Nephron (organoid): ENCODE measurements at regions not wholly inside any gene's neighbourhood (a gene's known extent, or its start where the extent isn't known, plus 50 kb on each side); places are given as distances from the start of the nearest gene placed in this dataset.

ENCODE experiments used
- H3K27ac Mint-ChIP-seq, 3 experiments: 2 replicates each; pipeline ENCODE4 v1.8.0; 2020; ENCODE audit warnings: mixed read lengths in 3 of 3, mild to moderate bottlenecking in 2 of 3, moderate library complexity in 1 of 3
- H3K27me3 Mint-ChIP-seq: 2 replicates; pipeline ENCODE4 v1.8.0; 2021; ENCODE audit warnings: low read depth, mild to moderate bottlenecking, moderate library complexity, mixed read lengths
- H3K36me3 Mint-ChIP-seq: 2 replicates; pipeline ENCODE4 v1.8.0; 2020; ENCODE audit warnings: low read depth, mixed read lengths
- H3K4me1 Mint-ChIP-seq: 2 replicates; pipeline ENCODE4 v1.8.0; 2020; ENCODE audit warnings: mixed read lengths
- H3K4me3 Mint-ChIP-seq, 3 experiments: 2 replicates each; pipeline ENCODE4 v1.8.0; 2020; ENCODE audit warnings: mild to moderate bottlenecking in 3 of 3, mixed read lengths in 3 of 3, moderate library complexity in 2 of 3
- H3K9me3 Mint-ChIP-seq: 2 replicates; pipeline ENCODE4 v1.8.0; 2020; ENCODE audit warnings: mixed read lengths
- CTCF ChIP-seq, 3 experiments: fragments of 200-600 bp; sonication (generic); IDR thresholded peaks; one replicate each; pipeline ENCODE4 v1.5.0; 2021; ENCODE audit warnings: antibody characterized with exemption in 3 of 3; ENCODE audit not compliant: unreplicated experiment in 3 of 3

- no peaks in the 10 kb centered on the region for H3K4me1 Mint-ChIP-seq
Observed at GRCh38 chr11:62025487-62026105, 58.2 kb upstream of the FTH1 start.

GRCh38 chr11:62024936-62025486 lies 57.6 kb upstream of the FTH1 start:
- H3K36me3 Mint-ChIP-seq: peaks cover 4% of the 10 kb centered on the region
- H3K9me3 Mint-ChIP-seq: peaks cover 9% of the 10 kb centered on the region
- H3K27me3 Mint-ChIP-seq: no peaks in the 10 kb centered on the region
- no peak overlapping the region for H3K4me3 Mint-ChIP-seq
- H3K27ac Mint-ChIP-seq: peak overlapping the region in 1 of 3 experiments; percentile 74
- TF ChIP-seq CTCF (IDR thresholded peaks at IDR 0.05; ENCODE audit: unreplicated experiment in 3 of 3): no peak
- H3K4me1 Mint-ChIP-seq: no peaks in the 10 kb centered on the region

More at GRCh38 chr11:62025487-62026105, 58.2 kb upstream of the FTH1 start:
- H3K27me3 Mint-ChIP-seq: no peaks in the 10 kb centered on the region
- peak overlapping the region in 1 of 3 experiments; percentile 74 for H3K27ac Mint-ChIP-seq
- peaks cover 9% of the 10 kb centered on the region for H3K9me3 Mint-ChIP-seq
- peaks cover 4% of the 10 kb centered on the region for H3K36me3 Mint-ChIP-seq
- TF ChIP-seq CTCF (IDR thresholded peaks at IDR 0.05; ENCODE audit: unreplicated experiment in 3 of 3): no peak
- no peak overlapping the region for H3K4me3 Mint-ChIP-seq

GRCh38 chr11:62022211-62022610 lies 54.8 kb upstream of the FTH1 start:
- H3K9me3 Mint-ChIP-seq: peaks cover 13% of the 10 kb centered on the region
- H3K36me3 Mint-ChIP-seq: peaks cover 4% of the 10 kb centered on the region
- H3K4me1 Mint-ChIP-seq: peaks cover 6% of the 10 kb centered on the region
- H3K27ac Mint-ChIP-seq: no peak overlapping the region
- peaks cover under 1% of the 10 kb centered on the region for H3K27me3 Mint-ChIP-seq
- H3K4me3 Mint-ChIP-seq: no peak overlapping the region
- TF ChIP-seq CTCF (IDR thresholded peaks at IDR 0.05; ENCODE audit: unreplicated experiment in 3 of 3): no peak

GRCh38 chr11:62020661-62021060 lies 53.2 kb upstream of the FTH1 start:
- Mint-ChIP-seq H3K36me3 (peaks cover 4% of the 10 kb centered on the region), H3K27ac (no peak overlapping the region), H3K27me3 (peaks cover 4% of the 10 kb centered on the region), H3K4me1 (peaks cover 12% of the 10 kb centered on the region), H3K9me3 (peaks cover 11% of the 10 kb centered on the region), H3K4me3 (no peak overlapping the region)
- no peak for TF ChIP-seq CTCF (IDR thresholded peaks at IDR 0.05; ENCODE audit: unreplicated experiment in 3 of 3)

- no peak overlapping the region for H3K4me3 Mint-ChIP-seq
- H3K27me3 Mint-ChIP-seq: peaks cover 4% of the 10 kb centered on the region
- peaks cover 4% of the 10 kb centered on the region for H3K36me3 Mint-ChIP-seq
- no peak for TF ChIP-seq CTCF (IDR thresholded peaks at IDR 0.05; ENCODE audit: unreplicated experiment in 3 of 3)
- peaks cover 12% of the 10 kb centered on the region for H3K4me1 Mint-ChIP-seq
- H3K9me3 Mint-ChIP-seq: peaks cover 11% of the 10 kb centered on the region
- peak overlapping the region in 2 of 3 experiments; percentile 13 to 14 for H3K27ac Mint-ChIP-seq
Observed at GRCh38 chr11:62018981-62019664, 51.7 kb upstream of the FTH1 start.
